Smooth muscle cell (in vitro differentiated cells): ENCODE measurements at regions not wholly inside any gene's neighbourhood (a gene's known extent, or its start where the extent isn't known, plus 50 kb on each side); places are given as distances from the start of the nearest gene placed in this dataset.

Experiments used
- DNase-seq: peaks from one replicate; lab custom pipeline; 2025; ENCODE audit not compliant: unreplicated experiment; lab: John Stamatoyannopoulos, UW
- H2AFZ ChIP-seq: fragments of 200-600 bp; sonication (generic); 2 replicates; pipeline ENCODE4 v1.6.0; 2016; ENCODE audit warnings: antibody characterized with exemption, low read depth, mild to moderate bottlenecking
- H3F3A ChIP-seq: fragments of 200-600 bp; sonication (generic); 2 replicates; pipeline ENCODE4 v1.6.0; 2017; ENCODE audit warnings: antibody characterized with exemption, low read depth
- H3K27ac ChIP-seq: fragments of 200-600 bp; sonication (generic); 2 replicates; pipeline ENCODE4 v1.5.1; 2016; ENCODE audit warnings: low read depth, mild to moderate bottlenecking
- H3K27me3 ChIP-seq: fragments of 200-600 bp; sonication (generic); 2 replicates; pipeline ENCODE4 v1.6.1; 2016; ENCODE audit warnings: low read depth, mild to moderate bottlenecking
- H3K36me3 ChIP-seq: fragments of 200-600 bp; sonication (generic); 2 replicates; pipeline ENCODE4 v1.5.1; 2016; ENCODE audit warnings: low read depth
- H3K4me1 ChIP-seq: fragments of 200-600 bp; sonication (generic); 2 replicates; pipeline ENCODE4 v1.5.1; 2016; ENCODE audit warnings: low read depth
- H3K4me2 ChIP-seq: fragments of 200-600 bp; sonication (generic); 2 replicates; pipeline ENCODE4 v1.6.0; 2016; ENCODE audit warnings: mild to moderate bottlenecking
- H3K4me3 ChIP-seq: fragments of 200-600 bp; sonication (generic); 2 replicates; pipeline ENCODE4 v1.5.1; 2016; ENCODE audit warnings: mild to moderate bottlenecking
- H3K79me2 ChIP-seq: fragments of 200-600 bp; sonication (generic); 2 replicates; pipeline ENCODE4 v1.6.0; 2016; ENCODE audit warnings: low read depth, mild to moderate bottlenecking
- H3K9ac ChIP-seq: fragments of 200-600 bp; sonication (generic); 2 replicates; pipeline ENCODE4 v1.6.0; 2016; ENCODE audit warnings: low read depth
- H3K9me3 ChIP-seq: fragments of 200-600 bp; sonication (generic); replicated peaks from 2 replicates; pipeline ENCODE4 v1.5.1; 2016; ENCODE audit warnings: low read depth
- H4K20me1 ChIP-seq: fragments of 200-600 bp; sonication (generic); 2 replicates; pipeline ENCODE4 v1.6.0; 2016; ENCODE audit warnings: low read depth
- WGBS: methylation state at CpG from one replicate; pipeline ENCODE4 v1.1.7; 2016; ENCODE audit warnings: low lambda C conversion rate; 5-methylcytosine and 5-hydroxymethylcytosine counted together
- TF ChIP-seq, protein P1 (sequence below): fragments of 200-600 bp; sonication (generic); IDR thresholded peaks from 2 replicates; pipeline ENCODE4 v1.5.1; 2017; ENCODE audit warnings: borderline replicate concordance, mild to moderate bottlenecking, antibody characterized with exemption; ENCODE audit not compliant: insufficient read depth, poor library complexity, severe bottlenecking

DNA sequence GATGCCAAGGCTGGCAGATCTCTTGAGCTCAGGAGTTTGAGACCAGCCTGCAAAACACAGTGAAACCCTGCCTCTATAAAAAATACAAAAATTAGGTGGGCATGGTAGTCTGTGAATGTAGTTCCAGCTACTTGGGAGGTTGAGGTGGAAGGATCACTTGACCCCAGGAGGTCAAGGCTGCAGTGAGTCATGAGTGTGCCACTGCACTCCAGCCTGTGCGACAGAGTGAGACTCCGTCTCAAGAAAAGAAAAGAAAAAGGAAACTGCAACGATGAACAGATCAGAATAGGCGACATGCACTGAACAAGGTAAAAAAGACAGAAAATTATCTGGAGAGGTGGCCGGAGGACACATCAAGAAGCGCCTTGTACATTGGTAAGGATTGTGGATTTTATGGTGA, 273.7 kb upstream of the AMIGO2 start:
- H3K4me3 ChIP-seq: no peak overlapping the region
- WGBS: 93% methylated on average over 6 of the region's 6 CpGs
- no peak overlapping the region for H2AFZ ChIP-seq
- no peaks in the 10 kb centered on the region for H4K20me1 ChIP-seq
- H3K4me2 ChIP-seq: no peak overlapping the region
- no peak overlapping the region for H3K9ac ChIP-seq
- no peaks in the 10 kb centered on the region for H3K27me3 ChIP-seq
- H3K79me2 ChIP-seq: no peaks in the 10 kb centered on the region
- no peak overlapping the region for H3K27ac ChIP-seq
- peaks cover 4% of the 10 kb centered on the region for H3K4me1 ChIP-seq
- peaks cover 6% of the 10 kb centered on the region for H3F3A ChIP-seq
- no peaks in the 10 kb centered on the region for H3K9me3 ChIP-seq
- H3K36me3 ChIP-seq: no peaks in the 10 kb centered on the region
- no peak for DNase-seq
- TF ChIP-seq, protein P1, sequence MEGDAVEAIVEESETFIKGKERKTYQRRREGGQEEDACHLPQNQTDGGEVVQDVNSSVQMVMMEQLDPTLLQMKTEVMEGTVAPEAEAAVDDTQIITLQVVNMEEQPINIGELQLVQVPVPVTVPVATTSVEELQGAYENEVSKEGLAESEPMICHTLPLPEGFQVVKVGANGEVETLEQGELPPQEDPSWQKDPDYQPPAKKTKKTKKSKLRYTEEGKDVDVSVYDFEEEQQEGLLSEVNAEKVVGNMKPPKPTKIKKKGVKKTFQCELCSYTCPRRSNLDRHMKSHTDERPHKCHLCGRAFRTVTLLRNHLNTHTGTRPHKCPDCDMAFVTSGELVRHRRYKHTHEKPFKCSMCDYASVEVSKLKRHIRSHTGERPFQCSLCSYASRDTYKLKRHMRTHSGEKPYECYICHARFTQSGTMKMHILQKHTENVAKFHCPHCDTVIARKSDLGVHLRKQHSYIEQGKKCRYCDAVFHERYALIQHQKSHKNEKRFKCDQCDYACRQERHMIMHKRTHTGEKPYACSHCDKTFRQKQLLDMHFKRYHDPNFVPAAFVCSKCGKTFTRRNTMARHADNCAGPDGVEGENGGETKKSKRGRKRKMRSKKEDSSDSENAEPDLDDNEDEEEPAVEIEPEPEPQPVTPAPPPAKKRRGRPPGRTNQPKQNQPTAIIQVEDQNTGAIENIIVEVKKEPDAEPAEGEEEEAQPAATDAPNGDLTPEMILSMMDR: no peak

DNA sequence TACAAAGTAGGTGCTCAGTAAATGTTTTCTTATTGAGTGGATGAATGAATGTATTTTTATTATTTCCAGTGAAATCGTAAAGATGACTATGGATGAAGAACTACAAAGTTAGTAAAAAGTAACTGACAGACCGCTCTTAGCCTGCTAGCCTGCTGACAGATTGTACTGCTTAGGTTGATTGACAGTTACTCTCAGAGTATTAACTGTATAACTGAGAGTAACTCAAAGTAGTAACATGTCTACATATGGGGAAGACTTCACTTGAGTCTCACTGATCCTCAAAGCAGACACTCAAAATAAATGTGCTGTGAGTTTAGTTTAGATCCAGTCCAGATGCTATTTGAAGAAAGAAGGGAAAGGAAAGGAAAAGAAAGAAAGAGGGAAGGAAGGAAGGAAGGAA, 272.3 kb upstream of the AMIGO2 start:
- H3K4me3 ChIP-seq: no peak overlapping the region
- no peaks in the 10 kb centered on the region for H3K27me3 ChIP-seq
- no peaks in the 10 kb centered on the region for H3K36me3 ChIP-seq
- TF ChIP-seq, protein P1: no peak
- 98% methylated on average over 2 of the region's 2 CpGs for WGBS
- no peaks in the 10 kb centered on the region for H3K79me2 ChIP-seq
- no peak overlapping the region for H3K9ac ChIP-seq
- H3K4me2 ChIP-seq: no peak overlapping the region
- H3K27ac ChIP-seq: no peak overlapping the region
- DNase-seq: no peak
- H3F3A ChIP-seq: peaks cover 6% of the 10 kb centered on the region
- no peaks in the 10 kb centered on the region for H3K9me3 ChIP-seq
- no peaks in the 10 kb centered on the region for H4K20me1 ChIP-seq
- no peak overlapping the region for H2AFZ ChIP-seq
- H3K4me1 ChIP-seq: peaks cover 4% of the 10 kb centered on the region

DNA sequence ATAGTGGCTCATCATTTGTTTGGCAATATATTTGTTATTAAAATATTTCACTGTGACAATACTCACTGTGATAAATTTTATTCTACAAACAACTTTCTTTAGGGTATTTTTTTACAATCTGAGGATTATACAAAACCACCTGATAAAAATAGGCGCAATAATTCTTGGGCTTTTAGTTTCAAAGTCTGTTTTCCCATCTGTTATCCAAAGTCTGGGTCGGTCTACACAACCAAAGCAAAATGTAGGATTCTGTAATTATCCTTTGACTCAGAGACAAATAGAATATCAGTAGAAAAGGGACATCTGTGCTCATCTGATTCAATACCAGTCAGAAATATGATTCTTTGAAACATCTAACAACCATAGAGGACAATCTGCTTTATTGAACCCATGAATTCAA, 271.8 kb upstream of the AMIGO2 start:
- WGBS: 96% methylated on average over 2 of the region's 2 CpGs
- H3K4me3 ChIP-seq: no peak overlapping the region
- no peaks in the 10 kb centered on the region for H4K20me1 ChIP-seq
- no peak overlapping the region for H3K9ac ChIP-seq
- DNase-seq: no peak
- TF ChIP-seq, protein P1: no peak
- no peaks in the 10 kb centered on the region for H3K9me3 ChIP-seq
- H3K79me2 ChIP-seq: no peaks in the 10 kb centered on the region
- H3K27me3 ChIP-seq: no peaks in the 10 kb centered on the region
- H3K4me2 ChIP-seq: no peak overlapping the region
- no peak overlapping the region for H2AFZ ChIP-seq
- H3K4me1 ChIP-seq: peaks cover 4% of the 10 kb centered on the region
- H3K36me3 ChIP-seq: no peaks in the 10 kb centered on the region
- peaks cover 6% of the 10 kb centered on the region for H3F3A ChIP-seq
- H3K27ac ChIP-seq: no peak overlapping the region

DNA sequence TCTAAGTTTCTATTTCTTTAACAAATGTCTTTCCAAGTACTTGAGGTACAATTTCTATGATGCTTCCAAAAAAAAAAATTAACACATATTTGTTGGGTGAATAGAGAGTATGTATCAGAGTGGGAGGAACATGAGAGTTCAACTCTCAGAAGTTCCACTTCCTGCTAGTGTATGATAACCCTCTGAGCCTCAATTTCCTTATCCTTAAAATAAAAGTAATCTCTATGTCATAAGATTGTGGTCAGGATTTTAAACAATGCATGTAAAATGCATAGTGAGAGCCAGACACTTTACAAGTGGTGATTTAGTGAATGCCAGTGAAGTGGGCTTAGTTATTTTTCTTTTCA, 270.3 kb upstream of the AMIGO2 start:
- H4K20me1 ChIP-seq: no peaks in the 10 kb centered on the region
- H3F3A ChIP-seq: peaks cover 6% of the 10 kb centered on the region
- H3K4me1 ChIP-seq: peaks cover 4% of the 10 kb centered on the region
- H3K79me2 ChIP-seq: no peaks in the 10 kb centered on the region
- no peaks in the 10 kb centered on the region for H3K9me3 ChIP-seq
- DNase-seq: no peak
- H2AFZ ChIP-seq: no peak overlapping the region
- no peaks in the 10 kb centered on the region for H3K36me3 ChIP-seq
- H3K27ac ChIP-seq: no peak overlapping the region
- no peak overlapping the region for H3K4me3 ChIP-seq
- TF ChIP-seq, protein P1: no peak
- no peaks in the 10 kb centered on the region for H3K27me3 ChIP-seq
- peak overlapping the region; percentile 46 for H3K4me2 ChIP-seq
- no peak overlapping the region for H3K9ac ChIP-seq
